ENCODE measurements at regions not wholly inside any gene's neighbourhood (a gene's known extent, or its start where the extent isn't known, plus 50 kb on each side); places are given as distances from the start of the nearest gene placed in this dataset.

DNA sequence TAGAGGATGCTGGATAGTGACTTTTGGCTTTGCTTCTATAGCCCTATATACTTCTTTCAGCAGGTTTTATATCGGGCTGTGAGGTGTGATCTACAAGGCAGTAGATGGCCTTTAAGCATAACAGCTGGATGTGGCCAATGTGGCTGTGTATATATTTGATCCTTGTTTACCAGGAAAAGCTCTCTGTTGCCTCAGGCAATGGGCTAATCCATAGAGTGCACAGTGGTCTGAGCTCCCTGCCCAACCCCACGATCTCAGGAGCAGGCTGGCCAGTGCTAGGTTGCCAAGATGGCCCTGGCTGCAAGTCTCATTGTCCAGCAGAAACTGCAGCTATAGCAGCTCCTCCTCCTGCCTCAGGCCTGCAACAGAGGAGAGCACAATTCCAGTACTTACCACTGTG is 72.3 kb upstream of the SPHKAP start:
- Histone ChIP-seq H3K27ac (no peak overlapping the region), H3K36me3 (no peaks in the 10 kb centered on the region), H3K9me3 (no peaks in the 10 kb centered on the region), H3K4me1 (no peaks in the 10 kb centered on the region), H3K4me3 (replicated peaks in 1 of 3) (no peak overlapping the region), H3K27me3 (no peaks in the 10 kb centered on the region)
- DNase-seq = no peak
- TF ChIP-seq, protein P1, sequence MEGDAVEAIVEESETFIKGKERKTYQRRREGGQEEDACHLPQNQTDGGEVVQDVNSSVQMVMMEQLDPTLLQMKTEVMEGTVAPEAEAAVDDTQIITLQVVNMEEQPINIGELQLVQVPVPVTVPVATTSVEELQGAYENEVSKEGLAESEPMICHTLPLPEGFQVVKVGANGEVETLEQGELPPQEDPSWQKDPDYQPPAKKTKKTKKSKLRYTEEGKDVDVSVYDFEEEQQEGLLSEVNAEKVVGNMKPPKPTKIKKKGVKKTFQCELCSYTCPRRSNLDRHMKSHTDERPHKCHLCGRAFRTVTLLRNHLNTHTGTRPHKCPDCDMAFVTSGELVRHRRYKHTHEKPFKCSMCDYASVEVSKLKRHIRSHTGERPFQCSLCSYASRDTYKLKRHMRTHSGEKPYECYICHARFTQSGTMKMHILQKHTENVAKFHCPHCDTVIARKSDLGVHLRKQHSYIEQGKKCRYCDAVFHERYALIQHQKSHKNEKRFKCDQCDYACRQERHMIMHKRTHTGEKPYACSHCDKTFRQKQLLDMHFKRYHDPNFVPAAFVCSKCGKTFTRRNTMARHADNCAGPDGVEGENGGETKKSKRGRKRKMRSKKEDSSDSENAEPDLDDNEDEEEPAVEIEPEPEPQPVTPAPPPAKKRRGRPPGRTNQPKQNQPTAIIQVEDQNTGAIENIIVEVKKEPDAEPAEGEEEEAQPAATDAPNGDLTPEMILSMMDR (IDR thresholded peaks at IDR 0.05) = no peak
- TF ChIP-seq POLR2A (IDR thresholded peaks at IDR 0.05) = no peak
- intact Hi-C loops (cut with DNase I) = no loop called here
- 55 to 72% methylated on average over 2 of the region's 2 CpGs for WGBS, 2 donors

GRCh38 chr2:228247335-228247734 is 65.8 kb upstream of the SPHKAP start:
- Histone ChIP-seq H3K36me3 (no peaks in the 10 kb centered on the region), H3K4me3 (replicated peaks in 1 of 3) (no peak overlapping the region), H3K9me3 (no peaks in the 10 kb centered on the region), H3K27ac (no peak overlapping the region), H3K4me1 (no peaks in the 10 kb centered on the region), H3K27me3 (no peaks in the 10 kb centered on the region)
- no peak for DNase-seq
- TF ChIP-seq, protein P1 (IDR thresholded peaks at IDR 0.05) = no peak
- TF ChIP-seq POLR2A (IDR thresholded peaks at IDR 0.05) = no peak
- WGBS, 2 donors = 90 to 95% methylated on average over 2 of the region's 2 CpGs
- intact Hi-C loops (cut with DNase I) = no loop called here

- Histone ChIP-seq H3K4me1 (no peaks in the 10 kb centered on the region), H3K9me3 (no peaks in the 10 kb centered on the region), H3K27me3 (no peaks in the 10 kb centered on the region), H3K27ac (no peak overlapping the region), H3K4me3 (replicated peaks in 1 of 3) (no peak overlapping the region), H3K36me3 (no peaks in the 10 kb centered on the region)
- TF ChIP-seq, protein P1 (IDR thresholded peaks at IDR 0.05) = no peak
- no peak for DNase-seq
- intact Hi-C loops (cut with DNase I) = no loop called here
- WGBS, 2 donors = 81 to 91% methylated on average over 4 of the region's 4 CpGs
Observed at GRCh38 chr2:228245601-228246000, 64.1 kb upstream of the SPHKAP start.

DNA sequence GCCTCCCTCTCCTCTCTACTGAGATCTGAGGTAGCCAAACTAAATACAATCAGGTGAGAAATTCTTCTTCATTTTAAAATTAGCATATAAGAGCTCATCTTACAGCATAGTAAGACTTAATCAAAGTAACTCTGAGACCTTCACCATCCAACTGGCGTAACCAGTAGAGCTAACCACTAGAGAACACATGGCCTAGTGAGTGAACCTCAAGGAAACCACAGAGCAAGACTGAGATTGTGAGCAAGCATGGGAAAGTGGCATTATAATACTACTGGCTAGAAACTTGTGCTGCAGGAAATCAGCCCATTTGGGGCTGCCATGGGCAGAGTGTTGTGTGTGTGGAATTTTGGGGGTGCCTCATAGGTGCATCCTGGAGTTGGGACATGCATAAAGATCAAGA is 61.1 kb upstream of the SPHKAP start:
- TF ChIP-seq, protein P1 (IDR thresholded peaks at IDR 0.05) = no peak
- no peak for TF ChIP-seq POLR2A (IDR thresholded peaks at IDR 0.05)
- no peak for DNase-seq
- intact Hi-C loops (cut with DNase I) = no loop called here
- Histone ChIP-seq H3K4me3 (replicated peaks in 1 of 3) (no peak overlapping the region), H3K27me3 (no peaks in the 10 kb centered on the region), H3K9me3 (no peaks in the 10 kb centered on the region), H3K4me1 (no peaks in the 10 kb centered on the region), H3K36me3 (no peaks in the 10 kb centered on the region), H3K27ac (no peak overlapping the region)
- WGBS, 2 donors = 95 to 96% methylated on average over 1 of the region's 1 CpG

DNA sequence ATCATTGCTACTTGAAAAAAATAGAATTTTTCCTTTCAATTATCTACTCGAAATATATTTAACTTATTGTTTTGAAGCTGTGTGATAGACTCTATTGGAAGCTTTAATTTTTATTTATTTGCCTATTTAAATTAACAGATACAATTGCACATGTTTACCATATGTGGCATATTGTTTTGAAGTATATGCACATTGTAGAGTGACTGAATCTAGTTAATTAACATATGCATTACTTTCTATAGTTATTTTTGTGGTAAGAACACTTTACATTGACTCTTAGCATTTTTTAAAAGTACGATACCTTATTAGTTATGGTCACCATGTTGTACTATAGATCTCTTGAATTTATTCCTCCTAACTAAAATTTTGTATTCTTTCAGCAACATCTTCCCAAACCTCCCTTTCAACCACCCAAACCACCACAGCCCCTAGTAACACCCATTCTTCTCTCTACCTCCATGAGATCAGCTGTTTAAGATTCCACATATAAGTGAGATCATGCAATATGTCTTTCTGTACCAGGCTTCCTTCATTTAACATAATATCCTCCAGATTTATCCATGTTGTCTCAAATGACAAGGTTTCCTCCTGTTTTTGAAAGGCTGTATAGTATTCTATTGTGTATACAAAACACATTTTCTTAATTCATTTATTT is 58.5 kb upstream of the SPHKAP start:
- Histone ChIP-seq H3K9me3 (no peaks in the 10 kb centered on the region), H3K4me1 (no peaks in the 10 kb centered on the region), H3K36me3 (no peaks in the 10 kb centered on the region), H3K27ac (no peak overlapping the region), H3K4me3 (replicated peaks in 1 of 3) (no peak overlapping the region), H3K27me3 (no peaks in the 10 kb centered on the region)
- intact Hi-C loops (cut with DNase I) = no loop called here
- TF ChIP-seq, protein P1 (IDR thresholded peaks at IDR 0.05) = no peak
- TF ChIP-seq POLR2A (IDR thresholded peaks at IDR 0.05) = no peak
- no peak for DNase-seq
- 73 to 76% methylated on average over 2 of the region's 2 CpGs for WGBS, 2 donors

All from thyroid gland (tissue), 4 donors.